Breast epithelium (tissue), 3 donors: ENCODE measurements at regions not wholly inside any gene's neighbourhood (a gene's known extent, or its start where the extent isn't known, plus 50 kb on each side); places are given as distances from the start of the nearest gene placed in this dataset.

ENCODE experiments used
- CTCF ChIP-seq, 3 donors: fragments of 450-650 bp; IDR thresholded peaks; one replicate each; pipeline ENCODE4 v1.5.1; 2016 to 2017; ENCODE audit warnings: antibody characterized with exemption in 3 of 3, mild to moderate bottlenecking in 3 of 3, moderate library complexity in 3 of 3
- POLR2A ChIP-seq: fragments of 450-650 bp; IDR thresholded peaks from one replicate; pipeline ENCODE4 v1.6.1; 2016; ENCODE audit warnings: antibody characterized with exemption, mild to moderate bottlenecking, moderate library complexity
- POLR2AphosphoS5 ChIP-seq, 3 donors: sonication (generic); formaldehyde crosslinking; IDR thresholded peaks; one replicate each; pipeline ENCODE4 v1.6.1; 2017; ENCODE audit warnings: antibody characterized with exemption in 3 of 3

GRCh38 chr6:44525761-44526351, 138.3 kb downstream of the CDC5L start:
- TF ChIP-seq POLR2A (no peak), CTCF (IDR thresholded peaks at IDR 0.05) (no peak), POLR2AphosphoS5 (IDR thresholded peaks at IDR 0.05) (no peak)
